ENCODE measurements at regions not wholly inside any gene's neighbourhood (a gene's known extent, or its start where the extent isn't known, plus 50 kb on each side); places are given as distances from the start of the nearest gene placed in this dataset.

GRCh38 chr10:123549761-123550454 lies 116.2 kb upstream of the GPR26 start:
- no peak overlapping the region for H3K27ac ChIP-seq (ENCODE audit: low read depth in 1 of 2, low read length in 2 of 2)
- ATAC-seq (ENCODE audit: low FRiP score) (no peak), DNase-seq (no peak)
- no peaks in the 10 kb centered on the region for H3K27me3 ChIP-seq (ENCODE audit: control insufficient read depth in 1 of 2, insufficient read depth in 2 of 2, low read length in 1 of 2)
- peaks cover 1% of the 10 kb centered on the region for H3K9me3 ChIP-seq (ENCODE audit: control insufficient read depth, low read length)
- no peak overlapping the region for H3K4me3 ChIP-seq (ENCODE audit: low read length in 2 of 2)
- no peaks in the 10 kb centered on the region for H3K36me3 ChIP-seq (ENCODE audit: control insufficient read depth in 1 of 2, insufficient read depth in 2 of 2, low read length in 1 of 2)
- WGBS, 2 donors = 82 to 84% methylated on average over 7 of the region's 7 CpGs
- intact Hi-C loops (cut with DNase I) = no loop called here
- no peaks in the 10 kb centered on the region for H3K4me1 ChIP-seq (ENCODE audit: control insufficient read depth in 1 of 2, insufficient read depth in 2 of 2, low read length in 2 of 2)

GRCh38 chr10:123550675-123551096 lies 115.5 kb upstream of the GPR26 start:
- Histone ChIP-seq H3K27me3 (ENCODE audit: control insufficient read depth in 1 of 2, insufficient read depth in 2 of 2, low read length in 1 of 2) (no peaks in the 10 kb centered on the region), H3K4me1 (ENCODE audit: control insufficient read depth in 1 of 2, insufficient read depth in 2 of 2, low read length in 2 of 2) (no peaks in the 10 kb centered on the region), H3K9me3 (ENCODE audit: control insufficient read depth, low read length) (no peaks in the 10 kb centered on the region), H3K4me3 (ENCODE audit: low read length in 2 of 2) (no peak overlapping the region), H3K27ac (ENCODE audit: low read depth in 1 of 2, low read length in 2 of 2) (no peak overlapping the region), H3K36me3 (ENCODE audit: control insufficient read depth in 1 of 2, insufficient read depth in 2 of 2, low read length in 1 of 2) (no peaks in the 10 kb centered on the region)
- DNase-seq = no peak
- no peak for ATAC-seq (ENCODE audit: low FRiP score)
- intact Hi-C loops (cut with DNase I) = no loop called here
- WGBS, 2 donors = 45% methylated on average over 9 of the region's 9 CpGs

- H3K27me3 ChIP-seq (ENCODE audit: control insufficient read depth in 1 of 2, insufficient read depth in 2 of 2, low read length in 1 of 2) = no peaks in the 10 kb centered on the region
- ATAC-seq (ENCODE audit: low FRiP score) = no peak
- no peak overlapping the region for H3K27ac ChIP-seq (ENCODE audit: low read depth in 1 of 2, low read length in 2 of 2)
- H3K4me1 ChIP-seq (ENCODE audit: control insufficient read depth in 1 of 2, insufficient read depth in 2 of 2, low read length in 2 of 2) = no peaks in the 10 kb centered on the region
- no peak for DNase-seq
- intact Hi-C loops (cut with DNase I) = no loop called here
- H3K36me3 ChIP-seq (ENCODE audit: control insufficient read depth in 1 of 2, insufficient read depth in 2 of 2, low read length in 1 of 2) = no peaks in the 10 kb centered on the region
- no peak overlapping the region for H3K4me3 ChIP-seq (ENCODE audit: low read length in 2 of 2)
- 86% methylated on average over 7 of the region's 7 CpGs for WGBS, 2 donors
- no peaks in the 10 kb centered on the region for H3K9me3 ChIP-seq (ENCODE audit: control insufficient read depth, low read length)
Measured at GRCh38 chr10:123551259-123551658, 114.9 kb upstream of the GPR26 start.

GRCh38 chr10:123552760-123553554 lies 113.2 kb upstream of the GPR26 start:
- H3K36me3 ChIP-seq (ENCODE audit: control insufficient read depth in 1 of 2, insufficient read depth in 2 of 2, low read length in 1 of 2) = no peaks in the 10 kb centered on the region
- no peak overlapping the region for H3K27ac ChIP-seq (ENCODE audit: low read depth in 1 of 2, low read length in 2 of 2)
- H3K9me3 ChIP-seq (ENCODE audit: control insufficient read depth, low read length) = no peaks in the 10 kb centered on the region
- no peak overlapping the region for H3K4me3 ChIP-seq (ENCODE audit: low read length in 2 of 2)
- ATAC-seq (ENCODE audit: low FRiP score) (no peak), DNase-seq (no peak)
- intact Hi-C loops (cut with DNase I) = no loop called here
- whole genome bisulfite sequencing, 2 donors = 75 to 77% methylated on average over 11 of the region's 11 CpGs
- no peaks in the 10 kb centered on the region for H3K27me3 ChIP-seq (ENCODE audit: control insufficient read depth in 1 of 2, insufficient read depth in 2 of 2, low read length in 1 of 2)
- H3K4me1 ChIP-seq (ENCODE audit: control insufficient read depth in 1 of 2, insufficient read depth in 2 of 2, low read length in 2 of 2) = no peaks in the 10 kb centered on the region

GRCh38 chr10:123553810-123554430 lies 112.2 kb upstream of the GPR26 start:
- Histone ChIP-seq H3K9me3 (ENCODE audit: control insufficient read depth, low read length) (no peaks in the 10 kb centered on the region), H3K27ac (ENCODE audit: low read depth in 1 of 2, low read length in 2 of 2) (no peak overlapping the region), H3K36me3 (ENCODE audit: control insufficient read depth in 1 of 2, insufficient read depth in 2 of 2, low read length in 1 of 2) (no peaks in the 10 kb centered on the region), H3K27me3 (ENCODE audit: control insufficient read depth in 1 of 2, insufficient read depth in 2 of 2, low read length in 1 of 2) (no peaks in the 10 kb centered on the region), H3K4me1 (ENCODE audit: control insufficient read depth in 1 of 2, insufficient read depth in 2 of 2, low read length in 2 of 2) (no peaks in the 10 kb centered on the region), H3K4me3 (ENCODE audit: low read length in 2 of 2) (no peak overlapping the region)
- no peak for ATAC-seq (ENCODE audit: low FRiP score)
- WGBS, 2 donors = 79 to 81% methylated on average over 10 of the region's 10 CpGs
- no peak for DNase-seq
- intact Hi-C loops (cut with DNase I) = no loop called here

GRCh38 chr10:123554656-123555055 lies 111.5 kb upstream of the GPR26 start:
- Histone ChIP-seq H3K4me1 (ENCODE audit: control insufficient read depth in 1 of 2, insufficient read depth in 2 of 2, low read length in 2 of 2) (no peaks in the 10 kb centered on the region), H3K36me3 (ENCODE audit: control insufficient read depth in 1 of 2, insufficient read depth in 2 of 2, low read length in 1 of 2) (no peaks in the 10 kb centered on the region), H3K27me3 (ENCODE audit: control insufficient read depth in 1 of 2, insufficient read depth in 2 of 2, low read length in 1 of 2) (no peaks in the 10 kb centered on the region), H3K4me3 (ENCODE audit: low read length in 2 of 2) (no peak overlapping the region), H3K27ac (ENCODE audit: low read depth in 1 of 2, low read length in 2 of 2) (no peak overlapping the region), H3K9me3 (ENCODE audit: control insufficient read depth, low read length) (no peaks in the 10 kb centered on the region)
- intact Hi-C loops (cut with DNase I) = loop anchor here in 1 of 2 donors (5.0 kb wide), 1 partner anchor 512 kb away; no protein-coding TSS in a partner anchor
- WGBS, 2 donors = 79 to 83% methylated on average over 8 of the region's 8 CpGs
- DNase-seq = no peak
- ATAC-seq (ENCODE audit: low FRiP score) = no peak

GRCh38 chr10:123555616-123556015 lies 110.5 kb upstream of the GPR26 start:
- intact Hi-C loops (cut with DNase I) = loop anchor here in 1 of 2 donors (5.0 kb wide), 1 partner anchor 513 kb away; no protein-coding TSS in a partner anchor
- H3K9me3 ChIP-seq (ENCODE audit: control insufficient read depth, low read length) = no peaks in the 10 kb centered on the region
- WGBS, 2 donors = 79 to 84% methylated on average over 4 of the region's 4 CpGs
- ATAC-seq (ENCODE audit: low FRiP score) (no peak), DNase-seq (no peak)
- H3K27me3 ChIP-seq (ENCODE audit: control insufficient read depth in 1 of 2, insufficient read depth in 2 of 2, low read length in 1 of 2) = no peaks in the 10 kb centered on the region
- H3K36me3 ChIP-seq (ENCODE audit: control insufficient read depth in 1 of 2, insufficient read depth in 2 of 2, low read length in 1 of 2) = no peaks in the 10 kb centered on the region
- H3K27ac ChIP-seq (ENCODE audit: low read depth in 1 of 2, low read length in 2 of 2) = no peak overlapping the region
- no peaks in the 10 kb centered on the region for H3K4me1 ChIP-seq (ENCODE audit: control insufficient read depth in 1 of 2, insufficient read depth in 2 of 2, low read length in 2 of 2)
- no peak overlapping the region for H3K4me3 ChIP-seq (ENCODE audit: low read length in 2 of 2)

GRCh38 chr10:123556049-123556448 lies 110.1 kb upstream of the GPR26 start:
- Histone ChIP-seq H3K27me3 (ENCODE audit: control insufficient read depth in 1 of 2, insufficient read depth in 2 of 2, low read length in 1 of 2) (no peaks in the 10 kb centered on the region), H3K36me3 (ENCODE audit: control insufficient read depth in 1 of 2, insufficient read depth in 2 of 2, low read length in 1 of 2) (no peaks in the 10 kb centered on the region), H3K9me3 (ENCODE audit: control insufficient read depth, low read length) (no peaks in the 10 kb centered on the region), H3K27ac (ENCODE audit: low read depth in 1 of 2, low read length in 2 of 2) (no peak overlapping the region), H3K4me1 (ENCODE audit: control insufficient read depth in 1 of 2, insufficient read depth in 2 of 2, low read length in 2 of 2) (no peaks in the 10 kb centered on the region), H3K4me3 (ENCODE audit: low read length in 2 of 2) (no peak overlapping the region)
- 69 to 79% methylated on average over 7 of the region's 7 CpGs for WGBS, 2 donors
- DNase-seq (no peak), ATAC-seq (ENCODE audit: low FRiP score) (no peak)
- intact Hi-C loops (cut with DNase I) = loop anchor here in 1 of 2 donors (5.0 kb wide), 1 partner anchor 514 kb away; no protein-coding TSS in a partner anchor
